CD4-positive, alpha-beta T cell treated with Interferon alpha-2 for 1 hour (primary cell): ENCODE measurements at regions not wholly inside any gene's neighbourhood (a gene's known extent, or its start where the extent isn't known, plus 50 kb on each side); places are given as distances from the start of the nearest gene placed in this dataset.
"Not testable (repeated sequence)": the region's sequence is repeated elsewhere in the genome, so short reads cannot be mapped to it uniquely, and the experiment has no call there.

Source experiments
- DNase-seq, 2 donors: peaks; one replicate each; pipeline ENCODE4 v3.0.0-alpha.2; 2020 to 2022

DNA sequence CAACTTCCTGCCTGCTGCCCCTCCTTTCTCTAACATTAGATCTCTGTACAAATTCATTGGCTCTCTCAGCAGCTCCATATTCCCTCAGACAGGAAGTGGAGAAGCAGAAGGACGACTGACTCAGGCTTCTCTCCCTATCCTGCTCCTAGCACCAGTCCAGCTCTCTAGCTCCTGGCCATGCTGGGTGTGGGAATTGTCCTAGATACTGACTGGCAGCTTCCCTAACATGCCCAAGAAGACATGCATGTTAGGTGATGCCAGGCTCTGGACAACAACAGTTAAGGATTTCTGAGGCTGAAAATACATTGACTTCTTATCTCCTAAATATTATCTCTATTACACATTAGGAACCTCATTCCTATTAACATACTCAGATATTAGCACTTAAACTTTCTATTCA lies 292.9 kb downstream of the IKZF2 start:
- no peak for DNase-seq

DNA sequence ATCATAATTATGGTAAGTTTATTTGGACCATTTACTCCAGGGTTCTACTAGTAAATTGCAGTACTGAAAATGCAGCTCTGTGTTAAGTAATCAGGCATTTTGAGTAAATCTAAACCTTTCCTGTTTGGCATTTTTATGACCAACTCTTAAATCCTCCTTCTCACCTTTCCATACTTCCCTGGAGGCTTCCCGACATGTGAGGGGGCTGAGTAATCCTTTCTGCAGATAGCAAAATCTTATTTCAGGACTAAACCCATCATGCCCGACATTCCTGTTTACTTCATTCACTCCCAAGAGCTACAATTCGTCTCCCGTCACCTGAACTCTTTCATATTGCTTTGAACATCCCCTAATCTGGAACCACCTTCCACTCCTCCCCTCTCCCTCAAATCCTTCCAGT lies 296.6 kb downstream of the IKZF2 start:
- no peak for DNase-seq

DNA sequence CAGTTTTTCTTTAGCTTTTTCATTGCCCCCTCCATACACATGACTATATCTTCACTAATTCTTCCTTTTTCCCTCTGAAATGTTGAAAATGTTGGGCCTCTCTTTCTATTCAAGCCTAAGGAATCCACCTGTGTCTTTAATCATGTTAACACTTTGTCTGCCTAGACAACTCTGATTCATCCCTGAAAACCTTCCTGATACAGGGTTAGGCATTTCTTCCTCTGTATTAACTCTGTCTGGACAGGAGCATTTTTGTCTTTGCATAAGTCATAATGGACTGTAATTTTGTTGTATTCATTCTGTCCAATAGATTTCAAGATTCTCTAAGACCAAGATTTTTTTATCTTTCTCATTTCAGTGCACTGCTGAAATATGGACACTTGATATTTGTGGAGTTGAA lies 297.3 kb downstream of the IKZF2 start:
- DNase-seq: no peak

DNA sequence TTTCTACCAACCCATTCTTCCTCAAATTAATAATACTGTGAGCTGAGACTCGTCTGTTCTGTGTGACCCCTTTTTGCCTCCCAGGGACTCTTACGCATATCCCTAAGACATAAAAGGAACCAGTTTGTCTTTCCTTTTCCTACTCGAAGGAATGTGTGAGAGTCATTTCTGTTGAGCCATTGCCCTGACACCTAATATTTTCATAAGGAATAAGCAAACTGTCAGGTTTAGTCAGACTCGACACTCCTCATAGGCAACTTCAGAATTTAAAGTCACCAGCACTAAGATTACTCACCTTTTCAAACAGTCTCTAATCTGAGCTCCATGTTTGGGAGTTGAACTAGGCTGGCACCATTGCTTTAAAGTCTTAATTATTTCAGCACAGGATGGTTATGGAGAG lies 305.5 kb downstream of the IKZF2 start:
- DNase-seq: no peak

DNA sequence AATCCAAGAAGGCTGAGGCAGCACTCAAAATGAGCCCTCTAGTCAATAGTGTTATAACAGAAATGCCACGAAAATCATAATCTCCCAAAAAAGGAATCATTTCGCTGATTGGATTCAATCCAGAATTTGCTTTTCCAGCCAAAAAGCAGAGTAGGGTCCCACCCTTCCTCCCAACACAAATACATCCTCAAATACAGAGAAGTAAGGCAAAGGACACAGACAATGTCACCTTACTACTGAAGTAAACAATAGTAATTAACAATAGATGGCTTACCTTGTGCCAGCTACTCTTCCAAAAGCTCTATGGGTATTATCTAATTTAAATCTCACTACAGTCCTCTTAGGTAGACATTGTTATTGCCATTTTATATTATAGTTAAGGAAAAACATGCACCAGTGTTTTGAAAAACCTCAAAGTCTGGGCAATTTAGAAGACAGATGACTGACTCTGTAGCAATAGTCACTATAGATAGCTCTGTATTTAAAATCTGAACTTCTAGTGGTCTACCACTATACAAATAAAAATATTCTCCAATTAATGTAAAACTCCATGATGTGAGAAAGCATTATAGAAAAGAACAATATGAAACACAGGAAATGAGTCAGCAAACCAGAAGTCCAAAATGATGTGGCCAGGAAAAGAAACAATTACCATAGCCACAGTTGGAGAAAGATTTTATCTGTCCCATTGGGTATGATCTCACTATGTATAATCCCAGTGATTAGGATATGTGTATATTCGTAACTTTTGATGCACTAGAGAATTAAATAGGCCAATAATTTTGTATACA lies 305.0 kb upstream of the ERBB4 start:
- no peak for DNase-seq

DNA sequence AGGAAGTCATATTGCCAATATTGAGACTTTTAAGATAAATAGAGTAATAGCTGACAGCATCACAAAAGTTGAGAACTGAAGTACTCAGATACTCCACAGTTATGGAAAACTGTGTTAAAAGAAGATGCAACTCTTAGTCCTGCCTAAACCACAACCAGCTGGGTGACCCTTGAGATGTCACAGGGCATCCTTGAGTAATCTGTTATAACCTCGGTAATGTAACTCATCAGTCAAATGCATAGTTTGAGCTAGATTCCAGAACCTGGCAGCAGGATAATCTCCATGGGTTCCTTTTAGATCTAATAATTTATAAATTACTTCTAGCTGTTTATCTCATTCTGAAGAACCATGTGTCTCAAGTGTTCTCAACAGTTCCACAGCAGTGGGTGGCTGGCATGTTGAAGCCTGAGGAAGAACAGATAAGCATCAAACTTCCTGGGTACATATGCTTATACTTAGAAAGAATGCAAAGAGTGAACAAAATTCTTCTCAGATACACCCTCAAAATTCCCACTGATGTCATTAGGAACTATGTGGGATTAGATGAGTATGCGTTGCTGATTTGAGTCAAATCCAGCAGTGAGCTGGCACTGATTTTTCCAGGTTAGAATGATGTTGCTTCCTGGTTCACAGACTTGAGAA lies 304.1 kb upstream of the ERBB4 start:
- DNase-seq: no peak

DNA sequence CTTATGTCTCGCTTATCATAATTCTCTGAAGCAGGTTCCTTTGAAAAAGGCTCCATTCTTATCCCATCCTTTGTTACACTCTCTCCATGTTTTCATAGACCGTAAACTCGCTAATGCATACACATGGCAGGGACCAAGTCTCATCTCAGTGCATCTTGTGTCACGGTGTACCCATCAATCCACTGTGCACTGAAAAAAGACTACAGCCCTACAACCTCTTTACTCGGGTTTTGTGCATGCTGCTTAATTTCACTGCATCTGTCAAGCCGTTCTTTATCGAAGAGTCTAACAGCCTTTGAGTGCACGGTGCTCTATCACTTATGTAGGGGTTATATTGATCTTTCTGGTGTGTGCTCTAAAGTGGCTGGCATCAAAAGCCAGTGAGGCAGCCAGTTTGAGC lies 302.9 kb upstream of the ERBB4 start:
- DNase-seq: no peak

DNA sequence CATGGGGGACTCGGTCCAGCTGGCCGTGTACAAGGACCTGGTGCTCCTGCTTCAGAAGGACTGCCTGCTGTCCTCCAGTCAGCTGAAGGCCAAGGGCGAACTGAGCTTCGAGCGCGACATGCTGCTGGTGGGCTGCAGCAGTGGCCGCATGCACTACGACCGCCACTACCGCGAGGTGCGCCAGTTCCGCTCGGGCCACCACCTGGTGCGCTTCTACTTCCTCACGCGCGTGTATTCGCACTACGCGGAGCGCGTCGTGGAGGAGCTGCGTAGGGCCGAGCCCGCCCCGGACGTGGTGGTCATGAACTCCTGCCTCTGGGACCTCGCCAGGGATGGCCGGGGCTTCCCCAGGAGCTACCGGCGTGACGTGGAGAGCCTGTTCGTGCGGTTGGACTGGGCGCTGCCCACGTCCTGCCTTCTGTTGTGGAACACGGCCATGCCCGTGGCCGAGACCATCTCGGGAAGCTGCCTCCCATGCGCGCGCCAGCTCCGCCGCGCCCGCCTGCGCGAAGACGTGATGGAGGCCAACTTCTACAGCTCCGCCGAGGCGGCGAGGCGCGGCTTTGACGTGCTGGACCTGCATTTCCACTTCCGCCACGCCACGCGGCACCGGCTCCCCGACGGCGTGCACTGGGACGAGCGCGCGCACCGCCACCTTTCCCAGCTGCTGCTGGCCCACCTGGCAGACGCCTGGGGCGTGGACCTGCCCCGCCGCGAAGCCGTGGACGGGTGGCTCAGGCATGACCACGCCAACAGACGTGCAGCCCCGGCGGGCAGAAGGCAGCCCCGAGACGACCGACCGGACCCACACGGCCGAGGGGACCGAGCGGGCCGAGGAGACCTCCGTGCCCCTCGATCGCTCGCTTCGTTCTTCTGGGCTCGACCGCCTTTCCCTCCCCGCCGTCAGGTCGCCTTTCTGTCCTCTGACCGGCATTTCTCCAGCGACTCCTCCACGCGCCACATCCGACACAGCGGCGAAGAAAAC lies 293.9 kb upstream of the ERBB4 start:
- no peak for DNase-seq

DNA sequence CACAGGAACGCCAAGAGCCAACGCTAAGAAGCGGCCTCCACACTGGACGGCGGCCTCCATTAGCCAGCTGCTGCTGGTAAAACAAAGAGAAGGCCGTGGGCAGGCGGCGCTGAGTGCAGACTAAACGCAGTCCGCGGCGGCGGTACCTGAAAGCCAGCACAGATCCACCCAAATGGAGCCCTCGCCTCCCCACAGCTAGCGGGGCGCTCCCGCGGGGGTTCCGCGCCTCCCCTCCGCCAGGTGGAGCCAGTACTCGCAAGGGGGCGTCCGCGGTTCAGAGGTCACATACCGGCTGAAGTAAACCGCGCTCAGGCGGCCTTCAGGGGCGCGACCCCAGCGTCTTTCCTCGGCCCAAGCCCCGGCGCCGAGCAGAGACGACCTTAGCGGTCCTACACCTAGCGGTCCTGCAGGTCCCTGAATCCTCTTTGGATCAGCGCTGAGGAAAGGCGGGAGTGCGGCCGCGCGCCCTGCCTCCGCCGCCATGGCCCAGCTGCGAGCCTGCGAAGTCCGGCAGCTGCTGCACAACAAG lies 293.1 kb upstream of the ERBB4 start:
- DNase-seq: no peak

DNA sequence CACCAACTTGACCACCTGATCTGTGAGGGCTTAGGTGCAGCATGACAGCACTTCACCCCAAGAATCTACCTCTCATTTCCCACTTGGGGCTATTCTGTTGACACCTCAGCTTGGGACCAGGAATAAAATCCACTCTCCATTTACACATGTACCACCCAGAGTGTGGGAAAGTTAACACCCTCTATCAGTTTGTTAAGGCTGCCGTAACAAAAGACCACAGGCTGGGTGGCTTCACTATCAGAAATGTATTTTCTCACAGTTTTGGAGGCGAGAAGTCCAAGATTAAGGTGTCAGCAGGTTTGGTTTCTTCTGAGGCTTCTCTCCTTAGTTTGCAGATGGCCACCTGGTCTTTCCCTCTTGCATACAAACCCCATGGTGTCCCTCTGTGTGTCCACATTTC lies 277.7 kb upstream of the ERBB4 start:
- DNase-seq: no peak

DNA sequence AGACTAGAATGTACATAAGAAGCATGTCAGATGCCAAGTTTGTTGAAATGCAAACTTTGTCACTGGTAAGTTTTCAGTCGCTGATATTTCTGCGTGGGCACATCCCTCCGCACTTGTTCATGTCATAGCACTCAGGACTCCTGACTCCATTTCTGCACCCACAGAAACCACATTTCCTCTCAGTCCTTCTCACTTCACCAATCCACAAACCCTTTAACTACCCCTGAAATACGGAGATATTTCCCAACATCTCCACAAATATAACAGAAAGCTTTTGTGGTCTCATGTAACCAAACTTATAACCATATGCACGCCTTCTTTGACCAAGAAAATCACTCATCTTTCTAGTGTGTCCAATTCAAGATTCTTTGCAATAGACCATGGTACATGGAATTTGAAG lies 276.9 kb upstream of the ERBB4 start:
- peak in 1 of 2 donors; percentile 9 for DNase-seq

DNA sequence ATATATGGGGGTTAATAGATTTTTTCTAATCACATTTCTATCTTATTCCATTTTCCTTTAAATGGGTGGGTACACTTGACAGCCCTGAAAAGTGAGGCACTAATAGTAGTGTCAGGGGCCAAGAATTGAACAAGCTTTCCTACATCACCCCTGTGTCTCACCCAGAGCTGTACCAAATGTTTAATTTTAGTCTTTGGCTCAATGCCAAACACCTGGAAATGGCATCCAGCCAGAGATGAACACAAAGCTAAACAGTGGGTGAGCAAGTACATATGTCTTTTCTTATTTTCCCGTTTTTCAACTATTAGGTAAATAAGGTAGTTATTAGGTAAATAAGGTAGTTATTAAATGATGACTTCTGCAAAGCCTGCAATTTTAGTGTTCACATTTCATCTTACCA lies 276.3 kb upstream of the ERBB4 start:
- no peak for DNase-seq

DNA sequence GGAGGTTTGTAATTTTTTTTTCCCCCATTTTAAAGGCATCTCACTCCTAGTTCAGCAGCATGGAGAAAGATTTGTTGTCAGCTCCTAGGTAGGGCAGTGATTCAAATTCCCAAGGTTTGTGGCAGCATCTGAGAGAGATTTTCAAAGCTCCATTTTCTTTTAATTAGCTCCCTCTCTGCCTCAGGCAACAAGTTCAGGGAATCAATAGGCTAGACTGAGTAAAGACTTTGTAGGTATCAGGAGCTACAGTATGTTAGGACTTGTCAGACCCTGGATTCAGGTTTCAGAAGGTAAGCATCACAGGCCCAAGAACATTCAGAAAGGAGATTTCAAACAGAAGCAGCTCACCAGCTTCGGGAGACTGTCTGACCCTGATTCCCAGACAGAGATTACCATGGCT lies 273.3 kb upstream of the ERBB4 start:
- DNase-seq: no peak

DNA sequence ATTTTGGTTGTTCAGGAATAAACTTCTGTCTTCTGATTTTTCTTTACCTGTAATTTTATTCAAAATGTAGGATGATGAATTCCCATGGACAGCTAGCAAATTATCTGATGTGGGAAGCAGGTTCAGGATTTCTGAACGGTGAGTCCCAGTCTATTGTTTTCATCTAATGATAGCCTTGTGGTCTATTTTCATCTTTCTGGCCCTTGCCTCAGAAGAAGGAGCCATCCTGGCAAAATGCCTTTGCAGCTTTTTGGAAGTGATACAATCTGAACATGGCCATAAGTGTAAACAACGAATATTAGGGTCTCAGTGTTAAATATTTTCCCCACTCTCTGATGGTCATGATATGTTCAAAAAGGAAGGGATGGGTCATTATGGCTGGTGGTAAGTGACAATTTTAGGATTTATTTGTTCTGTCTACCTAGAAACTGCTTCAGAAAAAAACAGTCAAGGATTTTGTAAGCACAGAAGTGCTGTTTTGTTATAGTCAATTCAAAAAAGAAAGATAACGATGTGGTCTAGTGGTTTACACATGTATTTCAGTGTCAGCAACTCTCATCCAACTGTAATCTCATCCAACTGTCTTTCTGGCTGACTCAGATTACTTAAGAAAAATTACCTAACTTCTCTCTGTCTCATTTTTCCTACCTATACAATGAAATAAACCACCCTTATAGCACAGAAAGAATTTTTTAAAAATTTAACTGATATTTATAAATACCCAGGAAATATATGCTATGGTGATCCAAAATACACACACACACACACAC lies 272.6 kb upstream of the ERBB4 start:
- no peak for DNase-seq

DNA sequence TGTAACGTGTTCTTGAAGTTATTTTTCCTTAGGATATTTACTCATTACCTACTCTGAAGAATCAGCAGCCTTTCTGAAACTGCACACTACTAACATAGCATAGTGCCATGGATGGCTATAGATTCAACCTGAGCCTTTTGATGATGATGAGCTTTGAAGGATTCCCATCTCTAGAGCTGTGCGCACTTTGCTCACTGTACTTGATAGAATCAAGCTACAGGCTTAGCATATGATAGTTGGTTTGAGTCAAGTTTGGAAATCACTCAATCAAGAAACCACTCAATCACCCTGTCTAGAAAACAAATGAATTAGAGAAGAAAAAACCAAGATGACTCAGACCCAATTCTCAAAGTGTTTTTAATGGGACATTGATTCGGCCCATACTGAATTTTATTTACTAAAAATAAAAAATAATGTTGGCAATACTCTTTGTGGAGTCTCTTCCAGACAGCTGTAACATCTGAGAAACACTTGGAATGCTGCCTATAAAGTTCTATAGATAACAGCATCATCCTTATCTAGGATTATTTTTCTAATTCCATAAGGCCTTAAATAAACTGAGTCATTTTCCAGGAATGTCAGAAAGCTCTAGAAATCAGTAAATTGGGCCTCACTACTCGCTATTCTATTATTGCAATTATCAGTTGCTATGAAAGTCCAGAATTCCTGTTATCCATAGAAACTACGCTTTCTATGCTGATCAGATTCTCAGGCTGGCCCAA lies 259.0 kb upstream of the ERBB4 start:
- no peak for DNase-seq

DNA sequence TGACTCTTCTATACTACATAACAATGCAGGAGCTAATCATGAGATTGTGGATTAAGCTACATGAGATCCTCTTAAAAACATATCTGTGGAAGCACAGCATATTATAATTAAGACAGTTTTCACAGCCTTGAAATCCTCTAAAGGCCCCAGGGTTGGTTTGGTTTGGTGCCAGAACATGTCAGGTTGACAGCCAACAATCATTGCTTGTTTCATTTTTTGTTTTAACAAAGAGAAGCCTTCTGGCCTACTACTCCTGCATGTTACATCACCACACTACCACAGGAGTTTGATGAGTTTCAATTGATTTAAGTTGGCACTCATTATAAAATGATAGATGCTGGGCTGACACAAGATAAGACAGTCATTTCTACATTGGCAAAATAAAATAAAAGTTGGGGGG lies 255.9 kb upstream of the ERBB4 start:
- DNase-seq: no peak

DNA sequence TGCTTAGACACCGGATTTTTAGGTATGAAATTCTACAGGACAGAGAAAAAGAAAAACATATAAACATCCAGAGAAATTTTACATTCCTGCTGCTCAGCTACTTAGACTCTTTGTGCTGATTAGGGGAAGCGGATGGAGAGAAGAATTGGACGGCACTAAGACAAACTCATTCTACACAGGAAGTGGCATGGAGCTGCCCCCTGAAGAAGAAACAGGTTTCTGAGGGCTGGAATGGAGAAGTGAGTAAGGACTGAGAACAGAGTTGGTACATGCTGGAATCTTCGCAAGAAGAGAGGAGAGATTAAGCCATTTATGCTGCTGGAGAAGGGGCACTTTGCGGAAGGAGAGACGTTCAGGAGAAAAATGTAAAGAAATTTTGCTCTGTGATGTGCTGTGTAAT lies 253.0 kb upstream of the ERBB4 start:
- no peak for DNase-seq

DNA sequence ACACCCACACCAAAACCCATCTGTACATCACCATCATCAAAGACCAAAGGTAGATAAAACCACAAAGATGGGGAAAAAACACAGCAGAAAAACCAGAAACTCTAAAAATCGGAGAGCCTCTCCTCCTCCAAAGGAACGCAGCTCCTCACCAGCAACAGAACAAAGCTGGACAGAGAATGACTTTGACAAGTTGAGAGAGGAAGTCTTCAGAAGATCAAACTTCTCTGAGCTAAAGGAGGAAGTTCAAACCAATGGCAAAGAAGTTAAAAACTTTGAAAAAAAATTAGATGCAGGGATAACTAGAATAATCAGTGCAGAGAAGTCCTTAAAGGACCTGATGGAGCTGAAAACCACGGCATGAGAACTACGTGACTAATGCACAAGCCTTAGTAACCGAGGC lies 247.5 kb upstream of the ERBB4 start:
- not testable (repeated sequence) for DNase-seq

DNA sequence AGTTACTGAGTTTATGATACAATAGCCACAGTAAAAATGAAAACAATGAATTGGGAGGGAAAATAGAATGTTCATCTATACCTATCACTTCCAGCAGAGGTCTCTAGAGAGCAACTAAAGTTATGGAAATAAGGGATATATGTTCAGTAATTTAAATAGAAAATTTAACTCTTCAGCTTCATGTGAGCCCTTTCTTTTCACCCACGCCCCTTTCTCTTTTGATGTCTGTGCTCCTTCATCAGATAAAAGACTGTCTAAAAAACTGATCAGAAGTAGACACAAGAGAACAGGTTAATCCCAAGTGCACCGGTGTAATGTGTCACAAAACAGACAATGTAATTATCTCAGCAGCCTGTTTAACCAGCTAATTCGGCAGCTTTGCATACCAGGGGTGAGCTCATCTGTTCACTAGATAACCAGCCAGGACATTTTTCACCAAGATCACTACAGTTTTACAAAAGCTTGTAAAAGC lies 238.5 kb upstream of the ERBB4 start:
- DNase-seq: peak in 1 of 2 donors; percentile 42

DNA sequence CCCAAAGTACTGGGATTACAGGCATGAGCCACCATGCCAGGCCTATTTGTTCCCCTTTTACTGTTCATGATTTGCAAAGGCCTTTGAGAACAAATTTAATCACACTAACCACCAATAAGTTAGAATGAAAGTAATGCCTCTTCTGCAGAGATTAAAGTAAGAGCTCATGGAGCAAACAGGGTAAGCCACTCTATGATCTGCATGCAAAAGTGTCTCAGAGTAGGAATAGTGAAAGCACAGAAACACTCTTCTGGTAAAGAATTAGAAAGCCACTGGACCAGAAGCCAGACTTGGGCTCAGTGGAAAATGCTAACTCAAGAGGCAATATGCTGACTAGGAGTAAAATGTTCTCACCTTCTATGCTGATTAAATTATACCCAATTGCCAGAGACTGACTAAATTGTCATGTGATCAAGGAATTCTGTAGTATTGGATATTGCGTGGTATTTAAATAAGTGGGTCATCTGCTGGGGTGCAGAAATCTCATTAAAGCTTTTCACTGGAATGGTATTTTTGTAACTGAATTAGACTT lies 235.3 kb upstream of the ERBB4 start:
- DNase-seq: no peak

DNA sequence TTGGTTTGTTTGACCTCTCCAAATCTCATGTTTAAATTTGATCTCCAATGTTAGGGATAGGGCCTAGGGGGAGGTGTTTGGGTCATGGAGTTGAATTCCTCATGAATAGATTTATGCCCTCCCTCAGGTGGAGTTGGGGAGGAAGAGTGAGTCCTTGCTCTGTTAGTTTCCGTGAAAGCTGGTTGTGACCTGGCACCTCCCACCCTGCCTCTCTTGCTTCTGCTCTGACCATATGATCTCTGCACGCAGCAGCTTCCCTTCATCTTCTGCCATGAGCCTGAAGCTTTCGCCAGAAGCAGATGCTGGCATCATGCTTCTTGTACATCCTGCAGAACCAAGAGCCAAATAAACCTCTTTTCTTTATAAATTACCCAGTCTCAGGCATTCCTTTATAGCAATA lies 231.6 kb upstream of the ERBB4 start:
- no peak for DNase-seq
